ENCODE measurements at regions not wholly inside any gene's neighbourhood (a gene's known extent, or its start where the extent isn't known, plus 50 kb on each side); places are given as distances from the start of the nearest gene placed in this dataset.

DNA sequence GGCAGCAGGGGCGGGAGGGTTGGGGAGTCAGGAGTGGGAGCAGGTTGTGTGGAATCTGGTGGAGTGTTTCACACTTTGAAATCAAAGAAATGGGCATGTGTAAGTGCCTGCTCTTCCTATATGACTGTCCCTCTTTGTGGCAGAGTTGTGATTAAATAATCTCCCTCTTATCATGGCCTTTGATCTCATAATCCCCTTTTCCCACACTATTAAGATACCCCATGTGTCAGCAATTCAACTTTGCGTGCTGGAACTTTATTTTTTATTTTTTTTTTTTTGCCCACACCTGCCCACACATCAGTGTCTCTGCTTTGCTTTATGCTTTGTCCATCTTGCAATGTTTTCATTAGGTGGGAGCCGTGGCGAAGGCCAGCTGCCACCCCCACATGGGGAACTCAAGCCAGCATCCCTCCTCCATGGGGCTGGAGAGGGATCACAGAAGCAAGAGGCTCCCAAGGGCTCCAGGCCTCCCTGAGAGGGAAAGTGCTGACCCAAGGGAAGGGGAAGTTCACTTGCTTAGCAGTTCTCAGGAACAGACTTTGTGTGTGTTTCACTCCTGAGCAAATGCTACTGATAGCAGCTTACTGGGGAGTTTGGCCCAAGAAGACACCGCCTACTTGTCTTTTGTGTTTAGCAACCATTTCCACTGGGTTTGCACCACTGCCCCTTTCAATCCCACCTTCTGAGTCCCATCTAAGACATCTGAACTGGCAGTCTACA lies 243.4 kb downstream of the BCL11A start:
- no peaks in the 10 kb centered on the region for H3K36me3 ChIP-seq (ENCODE audit: control insufficient read depth, insufficient read depth, low read length)
- H3K4me1 ChIP-seq (ENCODE audit: control insufficient read depth, insufficient read depth, low read length, poor library complexity, severe bottlenecking) = no peaks in the 10 kb centered on the region
- no peak for DNase-seq
- no peaks in the 10 kb centered on the region for H3K27me3 Mint-ChIP-seq
- peaks cover 0 to 2% (median 0%) of the 10 kb centered on the region in 7 donors for H3K9me3 Mint-ChIP-seq
- H3K36me3 Mint-ChIP-seq = no peaks in the 10 kb centered on the region
- ATAC-seq (ENCODE audit: low read depth in 2 of 2) = no peak
- H3K9me3 ChIP-seq (ENCODE audit: control insufficient read depth in 2 of 2, low read length in 2 of 2) = no peaks in the 10 kb centered on the region
- peaks cover 0 to 12% (median 5%) of the 10 kb centered on the region in 4 donors for H3K4me1 Mint-ChIP-seq
- no peaks in the 10 kb centered on the region for H3K27me3 ChIP-seq (ENCODE audit: control insufficient read depth, insufficient read depth, low read length)
- no peak overlapping the region for H3K27ac ChIP-seq (ENCODE audit: insufficient read depth, low read length, poor library complexity, severe bottlenecking)
- no peak overlapping the region for H3K27ac Mint-ChIP-seq
- no peak overlapping the region for H3K4me3 Mint-ChIP-seq
- H3K4me3 ChIP-seq (ENCODE audit: low read depth, low read length) = no peak overlapping the region

DNA sequence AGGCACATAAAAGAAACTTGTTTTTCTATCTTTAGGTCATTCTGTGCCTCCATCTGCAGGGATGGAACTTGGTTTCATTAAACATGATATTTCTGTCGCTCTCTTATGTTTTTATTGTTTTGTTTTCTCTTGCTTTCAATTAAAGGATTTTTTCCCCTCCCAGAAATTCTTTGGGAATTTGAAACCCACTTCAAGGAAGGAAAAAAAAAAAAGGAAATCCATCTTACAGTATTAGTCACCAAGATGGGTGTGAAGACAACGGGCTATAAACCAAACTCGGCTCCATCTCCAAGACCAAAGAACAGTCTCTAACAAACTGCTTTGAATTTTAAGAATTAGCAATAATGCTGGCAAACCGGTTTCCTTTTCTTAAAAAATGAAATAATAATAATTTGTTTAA lies 244.1 kb downstream of the BCL11A start:
- H3K36me3 Mint-ChIP-seq = no peaks in the 10 kb centered on the region
- H3K4me1 ChIP-seq (ENCODE audit: control insufficient read depth, insufficient read depth, low read length, poor library complexity, severe bottlenecking) = no peaks in the 10 kb centered on the region
- peaks cover 0 to 2% (median 0%) of the 10 kb centered on the region in 7 donors for H3K9me3 Mint-ChIP-seq
- H3K36me3 ChIP-seq (ENCODE audit: control insufficient read depth, insufficient read depth, low read length) = no peaks in the 10 kb centered on the region
- H3K9me3 ChIP-seq (ENCODE audit: control insufficient read depth in 2 of 2, low read length in 2 of 2) = no peaks in the 10 kb centered on the region
- no peak overlapping the region for H3K4me3 Mint-ChIP-seq
- H3K27me3 Mint-ChIP-seq = no peaks in the 10 kb centered on the region
- no peak for DNase-seq
- no peak for ATAC-seq (ENCODE audit: low read depth in 2 of 2)
- no peak overlapping the region for H3K27ac ChIP-seq (ENCODE audit: insufficient read depth, low read length, poor library complexity, severe bottlenecking)
- no peak overlapping the region for H3K27ac Mint-ChIP-seq
- no peak overlapping the region for H3K4me3 ChIP-seq (ENCODE audit: low read depth, low read length)
- H3K27me3 ChIP-seq (ENCODE audit: control insufficient read depth, insufficient read depth, low read length) = no peaks in the 10 kb centered on the region
- peaks cover 0 to 12% (median 5%) of the 10 kb centered on the region in 4 donors for H3K4me1 Mint-ChIP-seq

DNA sequence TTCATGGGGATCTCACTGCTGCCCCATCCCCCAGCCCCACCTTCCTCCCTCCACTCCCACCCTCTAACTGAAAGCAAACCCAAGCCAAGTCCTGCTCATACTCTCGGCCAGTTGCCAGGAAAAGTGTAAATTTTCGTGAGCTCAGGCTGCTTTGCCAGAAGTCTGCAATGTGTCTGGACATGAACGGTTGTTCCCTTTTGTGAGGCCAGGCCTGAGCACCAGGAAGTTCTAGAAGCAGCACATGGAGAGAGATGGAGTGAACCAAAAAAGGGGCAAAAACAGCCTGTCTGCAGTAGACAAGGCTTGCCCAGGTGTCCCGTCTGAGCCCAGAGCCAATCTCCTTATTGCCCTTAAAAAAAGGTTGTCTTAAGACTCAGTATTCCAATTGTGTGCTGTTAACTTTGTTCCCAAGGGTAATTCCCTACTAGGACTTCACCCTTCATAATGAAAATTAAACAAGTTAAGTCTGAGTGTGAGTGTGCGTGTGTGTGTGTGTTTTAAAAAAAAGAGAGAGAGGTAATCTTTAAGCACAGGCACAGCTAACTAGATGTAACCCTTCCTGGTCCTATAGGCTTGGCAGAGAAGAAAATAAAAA lies 247.1 kb downstream of the BCL11A start:
- Mint-ChIP-seq H3K27ac (no peak overlapping the region), H3K36me3 (no peaks in the 10 kb centered on the region), H3K27me3 (no peaks in the 10 kb centered on the region), H3K4me1 (peaks cover 0 to 4% (median 2%) of the 10 kb centered on the region in 4 donors), H3K4me3 (peak overlapping the region in 1 of 4 donors; percentile 10), H3K9me3 (peaks cover 0 to 4% (median 0%) of the 10 kb centered on the region in 7 donors)
- Histone ChIP-seq H3K27me3 (ENCODE audit: control insufficient read depth, insufficient read depth, low read length) (no peaks in the 10 kb centered on the region), H3K27ac (ENCODE audit: insufficient read depth, low read length, poor library complexity, severe bottlenecking) (no peak overlapping the region), H3K4me3 (ENCODE audit: low read depth, low read length) (no peak overlapping the region), H3K36me3 (ENCODE audit: control insufficient read depth, insufficient read depth, low read length) (no peaks in the 10 kb centered on the region), H3K4me1 (ENCODE audit: control insufficient read depth, insufficient read depth, low read length, poor library complexity, severe bottlenecking) (no peaks in the 10 kb centered on the region), H3K9me3 (ENCODE audit: control insufficient read depth in 2 of 2, low read length in 2 of 2) (no peaks in the 10 kb centered on the region)
- ATAC-seq (ENCODE audit: low read depth in 2 of 2) (no peak), DNase-seq (no peak)

DNA sequence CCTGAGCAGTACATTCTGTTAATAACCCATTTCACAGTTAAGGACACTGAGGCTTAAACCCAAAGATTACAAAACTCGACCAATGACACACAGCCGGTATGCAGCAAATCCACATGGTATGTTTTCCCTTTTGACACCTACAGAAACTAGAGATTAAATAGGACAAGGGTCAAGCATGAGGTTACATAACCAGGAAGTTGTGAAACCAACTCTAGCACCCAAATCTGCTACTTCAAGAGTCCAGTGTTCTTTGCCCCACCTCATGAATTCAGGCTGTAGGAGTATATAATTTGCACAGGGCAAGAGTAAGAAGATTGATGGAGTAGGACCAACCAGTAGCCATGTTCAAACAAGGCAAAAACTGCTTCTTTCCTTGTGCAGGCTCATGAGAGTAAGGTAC lies 249.8 kb downstream of the BCL11A start:
- Mint-ChIP-seq H3K4me1 (no peaks in the 10 kb centered on the region), H3K36me3 (no peaks in the 10 kb centered on the region), H3K27ac (no peak overlapping the region), H3K4me3 (no peak overlapping the region), H3K27me3 (no peaks in the 10 kb centered on the region), H3K9me3 (peaks cover 0 to 4% (median 0%) of the 10 kb centered on the region in 7 donors)
- H3K4me3 ChIP-seq (ENCODE audit: low read depth, low read length) = no peak overlapping the region
- no peak for ATAC-seq (ENCODE audit: low read depth in 2 of 2)
- DNase-seq = no peak
- H3K27me3 ChIP-seq (ENCODE audit: control insufficient read depth, insufficient read depth, low read length) = no peaks in the 10 kb centered on the region
- no peaks in the 10 kb centered on the region for H3K4me1 ChIP-seq (ENCODE audit: control insufficient read depth, insufficient read depth, low read length, poor library complexity, severe bottlenecking)
- no peaks in the 10 kb centered on the region for H3K9me3 ChIP-seq (ENCODE audit: control insufficient read depth in 2 of 2, low read length in 2 of 2)
- no peak overlapping the region for H3K27ac ChIP-seq (ENCODE audit: insufficient read depth, low read length, poor library complexity, severe bottlenecking)
- no peaks in the 10 kb centered on the region for H3K36me3 ChIP-seq (ENCODE audit: control insufficient read depth, insufficient read depth, low read length)

DNA sequence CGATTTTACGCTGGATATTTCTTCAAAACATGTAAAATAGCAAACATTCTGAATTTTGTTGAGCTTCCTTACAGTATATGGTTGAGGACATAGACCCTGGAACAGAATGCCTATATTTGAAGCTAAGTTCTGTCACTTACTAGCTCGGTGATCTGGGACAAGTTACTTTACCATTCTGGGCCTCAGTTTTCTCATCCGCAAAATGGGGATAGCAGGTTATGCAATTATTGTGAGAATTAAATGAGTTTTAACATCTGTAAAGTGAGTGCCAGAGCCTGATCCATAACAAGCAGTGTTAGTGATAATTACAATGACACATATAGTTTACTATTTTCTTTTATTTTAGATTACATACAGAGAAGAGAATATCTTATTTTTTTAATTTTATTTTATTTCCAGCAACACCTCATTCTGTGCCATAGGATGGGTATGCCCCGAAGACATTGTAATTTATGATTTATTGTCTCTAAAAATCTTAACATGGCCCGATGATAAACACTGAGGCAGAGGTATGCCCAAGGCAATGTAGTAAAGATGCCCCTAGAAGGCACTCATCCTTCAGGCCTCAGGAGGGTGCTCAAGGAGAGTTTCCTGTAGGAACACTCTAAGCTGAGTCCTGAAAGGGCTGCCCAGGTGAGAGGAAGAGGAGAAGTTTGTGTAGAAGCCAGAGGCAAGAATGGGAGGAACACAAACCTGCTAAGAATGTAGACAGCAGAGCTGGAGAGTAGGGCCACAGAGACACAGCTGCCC lies 250.9 kb downstream of the BCL11A start:
- no peak overlapping the region for H3K27ac ChIP-seq (ENCODE audit: insufficient read depth, low read length, poor library complexity, severe bottlenecking)

DNA sequence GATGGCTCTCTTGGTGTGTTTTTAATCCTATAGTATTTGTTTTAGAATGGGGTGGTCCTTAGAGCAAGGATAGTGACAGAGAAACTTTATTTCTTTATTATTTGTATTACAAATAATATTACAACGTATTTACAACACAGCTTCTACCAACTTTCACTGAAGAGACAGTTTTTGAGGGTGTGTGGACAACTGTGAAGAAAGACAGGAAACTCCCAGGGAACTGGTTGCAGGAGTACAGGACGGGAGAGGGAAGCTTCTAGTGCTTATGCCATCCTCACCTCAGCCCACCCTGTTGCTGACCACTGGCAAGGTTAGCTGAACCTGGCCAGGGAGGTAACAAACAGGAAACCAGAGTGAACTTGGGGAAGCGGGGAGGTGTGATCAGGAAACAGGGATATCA lies 251.7 kb downstream of the BCL11A start:
- Mint-ChIP-seq H3K27me3 (no peaks in the 10 kb centered on the region), H3K4me3 (no peak overlapping the region), H3K36me3 (no peaks in the 10 kb centered on the region), H3K27ac (no peak overlapping the region), H3K4me1 (no peaks in the 10 kb centered on the region), H3K9me3 (peaks cover 0 to 2% (median 0%) of the 10 kb centered on the region in 7 donors)
- H3K27ac ChIP-seq (ENCODE audit: insufficient read depth, low read length, poor library complexity, severe bottlenecking) = no peak overlapping the region
- DNase-seq = no peak
- no peaks in the 10 kb centered on the region for H3K36me3 ChIP-seq (ENCODE audit: control insufficient read depth, insufficient read depth, low read length)
- H3K4me3 ChIP-seq (ENCODE audit: low read depth, low read length) = no peak overlapping the region
- H3K4me1 ChIP-seq (ENCODE audit: control insufficient read depth, insufficient read depth, low read length, poor library complexity, severe bottlenecking) = no peaks in the 10 kb centered on the region
- H3K27me3 ChIP-seq (ENCODE audit: control insufficient read depth, insufficient read depth, low read length) = no peaks in the 10 kb centered on the region
- H3K9me3 ChIP-seq (ENCODE audit: control insufficient read depth in 2 of 2, low read length in 2 of 2) = no peaks in the 10 kb centered on the region
- peak in 1 of 2 donors; percentile 18 for ATAC-seq (ENCODE audit: low read depth in 2 of 2)

More for the DNA sequence above, 250.9 kb downstream of the BCL11A start:
- H3K36me3 Mint-ChIP-seq = no peaks in the 10 kb centered on the region
- H3K4me1 Mint-ChIP-seq = no peaks in the 10 kb centered on the region
- ATAC-seq (ENCODE audit: low read depth in 2 of 2) (no peak), DNase-seq (no peak)
- Histone ChIP-seq H3K36me3 (ENCODE audit: control insufficient read depth, insufficient read depth, low read length) (no peaks in the 10 kb centered on the region), H3K4me1 (ENCODE audit: control insufficient read depth, insufficient read depth, low read length, poor library complexity, severe bottlenecking) (no peaks in the 10 kb centered on the region), H3K4me3 (ENCODE audit: low read depth, low read length) (no peak overlapping the region), H3K27me3 (ENCODE audit: control insufficient read depth, insufficient read depth, low read length) (no peaks in the 10 kb centered on the region), H3K9me3 (ENCODE audit: control insufficient read depth in 2 of 2, low read length in 2 of 2) (no peaks in the 10 kb centered on the region)
- no peak overlapping the region for H3K27ac Mint-ChIP-seq
- no peaks in the 10 kb centered on the region for H3K27me3 Mint-ChIP-seq
- no peak overlapping the region for H3K4me3 Mint-ChIP-seq
- H3K9me3 Mint-ChIP-seq = peaks cover 0 to 4% (median 0%) of the 10 kb centered on the region in 7 donors

DNA sequence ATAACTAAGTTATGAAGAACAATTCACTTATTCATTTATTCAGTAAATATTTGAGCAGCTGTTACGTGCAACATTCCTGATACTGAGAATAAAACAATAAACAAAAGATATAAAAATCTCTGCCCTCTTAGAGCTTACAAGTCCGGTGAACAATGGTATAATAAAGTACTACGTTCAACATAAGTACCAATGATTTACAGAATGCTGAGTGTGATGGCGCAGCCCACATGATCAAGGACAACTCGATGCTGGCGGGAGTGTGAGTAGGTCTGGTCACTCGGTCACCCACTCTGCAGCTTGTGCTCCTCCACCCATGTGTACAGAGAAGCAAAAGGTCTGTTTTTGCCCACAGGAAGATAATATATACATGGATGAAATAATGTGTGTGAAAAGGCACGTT lies 254.3 kb downstream of the BCL11A start:
- H3K9me3 ChIP-seq (ENCODE audit: control insufficient read depth in 2 of 2, low read length in 2 of 2) = no peaks in the 10 kb centered on the region
- Mint-ChIP-seq H3K4me1 (no peaks in the 10 kb centered on the region), H3K4me3 (no peak overlapping the region), H3K9me3 (peaks cover 0 to 4% (median 0%) of the 10 kb centered on the region in 7 donors), H3K36me3 (no peaks in the 10 kb centered on the region), H3K27me3 (no peaks in the 10 kb centered on the region), H3K27ac (no peak overlapping the region)
- no peaks in the 10 kb centered on the region for H3K27me3 ChIP-seq (ENCODE audit: control insufficient read depth, insufficient read depth, low read length)
- H3K4me1 ChIP-seq (ENCODE audit: control insufficient read depth, insufficient read depth, low read length, poor library complexity, severe bottlenecking) = no peaks in the 10 kb centered on the region
- no peak for DNase-seq
- H3K4me3 ChIP-seq (ENCODE audit: low read depth, low read length) = no peak overlapping the region
- H3K27ac ChIP-seq (ENCODE audit: insufficient read depth, low read length, poor library complexity, severe bottlenecking) = no peak overlapping the region
- ATAC-seq (ENCODE audit: low read depth in 2 of 2) = no peak
- H3K36me3 ChIP-seq (ENCODE audit: control insufficient read depth, insufficient read depth, low read length) = no peaks in the 10 kb centered on the region

Measured in CD4-positive, CD25-positive, alpha-beta regulatory T cell (primary cell).